ENCODE measurements at regions not wholly inside any gene's neighbourhood (a gene's known extent, or its start where the extent isn't known, plus 50 kb on each side); places are given as distances from the start of the nearest gene placed in this dataset.
"Not testable (repeated sequence)": the region's sequence is repeated elsewhere in the genome, so short reads cannot be mapped to it uniquely, and the experiment has no call there.

DNA sequence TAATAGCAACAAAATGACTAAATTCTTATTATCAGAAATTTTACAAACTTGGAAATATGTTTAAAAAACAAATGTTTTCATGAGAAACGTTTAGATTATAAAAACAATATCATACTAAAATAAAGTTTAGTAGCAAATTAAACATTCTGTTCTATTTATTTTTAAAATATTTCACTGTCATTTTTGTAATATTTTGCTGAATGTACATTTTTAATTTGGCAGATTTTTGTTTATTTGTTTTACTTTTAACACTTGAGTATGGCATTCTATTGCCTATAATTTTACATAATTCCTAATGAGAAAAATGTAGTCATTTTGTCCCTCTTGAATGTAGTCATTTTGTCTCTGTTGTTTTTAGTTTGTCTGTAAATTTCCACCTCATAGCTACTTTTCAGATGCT, 1400.2 kb downstream of the GRIK2 start:
- Mint-ChIP-seq H3K27me3 (no peaks in the 10 kb centered on the region), H3K4me3 (no peak overlapping the region), H3K36me3 (ENCODE audit: low read depth) (no peaks in the 10 kb centered on the region), H3K4me1 (no peaks in the 10 kb centered on the region), H3K27ac (no peak overlapping the region), H3K9me3 (no peaks in the 10 kb centered on the region)
- POLR2A ChIA-PET: no interaction called here
- no peak for DNase-seq
- CTCF ChIA-PET: no interaction called here

DNA sequence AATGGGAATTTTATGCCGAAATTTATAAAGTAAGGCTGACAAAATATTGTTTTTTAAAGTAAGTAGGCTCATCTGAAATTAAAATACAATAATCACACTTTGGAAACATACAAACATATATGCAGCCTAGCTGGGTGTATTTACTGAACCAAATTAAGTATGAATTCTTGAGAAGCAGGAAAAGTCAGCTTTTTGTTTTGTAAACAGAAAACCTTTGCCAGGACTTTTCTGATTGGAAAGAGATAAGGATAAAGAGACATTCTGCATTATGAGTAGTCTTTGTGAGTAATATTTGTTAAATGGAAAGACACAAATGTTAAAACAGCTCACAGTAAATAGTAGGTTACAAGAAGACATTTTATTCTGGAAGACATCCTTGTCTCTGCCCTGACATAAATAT, 1380.8 kb downstream of the GRIK2 start:
- ChIA-PET CTCF (no interaction called here), POLR2A (no interaction called here)
- Mint-ChIP-seq H3K36me3 (ENCODE audit: low read depth) (no peaks in the 10 kb centered on the region), H3K27me3 (no peaks in the 10 kb centered on the region), H3K4me3 (no peak overlapping the region), H3K9me3 (no peaks in the 10 kb centered on the region), H3K27ac (no peak overlapping the region), H3K4me1 (no peaks in the 10 kb centered on the region)
- no peak for DNase-seq

DNA sequence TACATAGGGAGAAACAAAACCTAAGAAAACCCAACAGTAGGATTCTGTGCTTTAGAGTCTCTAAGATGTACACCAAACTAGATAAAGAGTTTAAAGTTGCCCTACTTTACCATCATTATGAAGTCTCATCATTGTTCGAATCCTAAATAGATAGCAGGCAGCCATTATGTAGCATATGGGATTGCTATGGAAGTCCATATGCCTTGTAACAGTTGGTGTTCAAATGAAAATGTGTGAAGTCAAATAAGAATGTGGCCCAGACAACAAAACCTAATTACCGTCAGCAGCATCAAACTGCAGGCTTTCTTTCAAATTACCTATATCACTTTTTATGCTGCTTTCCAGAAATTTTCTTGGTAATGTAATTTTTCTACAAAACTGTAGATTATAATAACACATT, 1380.1 kb downstream of the GRIK2 start:
- no peak for DNase-seq
- no peaks in the 10 kb centered on the region for H3K27me3 Mint-ChIP-seq
- POLR2A ChIA-PET: no interaction called here
- no peak overlapping the region for H3K4me3 Mint-ChIP-seq
- no peaks in the 10 kb centered on the region for H3K36me3 Mint-ChIP-seq (ENCODE audit: low read depth)
- H3K4me1 Mint-ChIP-seq: no peaks in the 10 kb centered on the region
- CTCF ChIA-PET: no interaction called here
- no peaks in the 10 kb centered on the region for H3K9me3 Mint-ChIP-seq
- no peak overlapping the region for H3K27ac Mint-ChIP-seq

DNA sequence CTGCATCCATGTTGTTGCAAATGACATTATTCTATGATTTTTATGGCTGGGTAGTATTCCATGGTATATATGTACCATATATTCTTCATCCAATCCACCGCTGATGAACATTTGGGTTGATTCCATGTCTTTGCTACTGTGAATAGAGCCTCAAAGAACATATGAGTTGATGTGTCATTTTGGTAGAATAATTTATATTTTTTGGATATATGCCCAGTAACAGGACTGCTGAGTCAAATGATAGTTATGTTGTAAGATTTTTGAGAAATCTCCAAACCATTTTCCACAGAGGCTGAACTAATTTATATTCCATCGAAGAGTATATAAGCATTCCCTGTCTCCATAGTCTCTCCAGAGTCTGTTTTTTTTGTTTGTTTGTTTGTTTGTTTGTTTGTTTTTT, 1373.5 kb downstream of the GRIK2 start:
- H3K36me3 Mint-ChIP-seq (ENCODE audit: low read depth): no peaks in the 10 kb centered on the region
- no peak for DNase-seq
- ChIA-PET CTCF (no interaction called here), POLR2A (no interaction called here)
- no peaks in the 10 kb centered on the region for H3K27me3 Mint-ChIP-seq
- H3K27ac Mint-ChIP-seq: no peak overlapping the region
- H3K4me3 Mint-ChIP-seq: no peak overlapping the region
- H3K9me3 Mint-ChIP-seq: no peaks in the 10 kb centered on the region
- no peaks in the 10 kb centered on the region for H3K4me1 Mint-ChIP-seq

DNA sequence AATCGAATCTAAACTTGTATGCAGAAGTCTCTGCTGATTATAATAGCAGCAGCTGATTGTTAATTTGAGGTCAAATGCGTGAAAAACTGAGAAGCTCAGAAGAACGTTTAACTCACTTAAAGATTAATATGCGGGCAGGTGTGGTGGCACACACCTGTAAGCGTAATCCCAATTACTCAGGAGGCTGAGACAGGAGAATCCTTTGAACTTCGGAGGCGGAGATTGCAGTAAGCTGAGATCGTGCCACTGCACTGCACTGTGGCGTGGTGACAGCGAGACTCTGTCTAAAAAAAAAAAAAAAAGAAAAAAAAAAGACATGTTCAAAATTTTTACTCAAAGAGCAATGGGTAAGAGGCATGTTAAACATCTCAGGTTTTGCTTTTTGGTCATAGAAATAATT, 1370.8 kb downstream of the GRIK2 start:
- CTCF ChIA-PET: no interaction called here
- no peak overlapping the region for H3K27ac Mint-ChIP-seq
- no peak for DNase-seq
- H3K36me3 Mint-ChIP-seq (ENCODE audit: low read depth): no peaks in the 10 kb centered on the region
- H3K9me3 Mint-ChIP-seq: no peaks in the 10 kb centered on the region
- H3K4me3 Mint-ChIP-seq: no peak overlapping the region
- no peaks in the 10 kb centered on the region for H3K27me3 Mint-ChIP-seq
- POLR2A ChIA-PET: no interaction called here
- H3K4me1 Mint-ChIP-seq: no peaks in the 10 kb centered on the region

DNA sequence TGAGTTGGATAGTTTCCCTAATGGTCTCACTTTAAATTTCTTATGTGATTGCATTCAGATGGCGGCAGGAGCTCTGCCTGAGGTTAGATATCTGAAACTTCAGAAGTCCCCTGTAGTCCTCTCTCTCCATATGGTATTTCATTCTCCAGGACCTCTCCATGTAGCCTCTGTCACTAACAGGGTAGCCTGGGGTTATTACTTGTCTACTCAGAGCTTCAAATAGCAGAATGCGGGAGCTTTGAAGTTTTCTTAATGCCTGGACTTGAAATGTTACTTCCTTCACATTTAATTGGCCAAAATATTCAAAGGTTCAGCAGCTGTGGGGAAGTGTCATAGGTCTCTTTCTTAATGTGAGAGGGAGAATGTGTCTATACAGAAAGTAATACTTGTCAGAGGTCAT, 1370.4 kb downstream of the GRIK2 start:
- Mint-ChIP-seq H3K4me1 (no peaks in the 10 kb centered on the region), H3K4me3 (no peak overlapping the region)
- CTCF ChIA-PET: no interaction called here

DNA sequence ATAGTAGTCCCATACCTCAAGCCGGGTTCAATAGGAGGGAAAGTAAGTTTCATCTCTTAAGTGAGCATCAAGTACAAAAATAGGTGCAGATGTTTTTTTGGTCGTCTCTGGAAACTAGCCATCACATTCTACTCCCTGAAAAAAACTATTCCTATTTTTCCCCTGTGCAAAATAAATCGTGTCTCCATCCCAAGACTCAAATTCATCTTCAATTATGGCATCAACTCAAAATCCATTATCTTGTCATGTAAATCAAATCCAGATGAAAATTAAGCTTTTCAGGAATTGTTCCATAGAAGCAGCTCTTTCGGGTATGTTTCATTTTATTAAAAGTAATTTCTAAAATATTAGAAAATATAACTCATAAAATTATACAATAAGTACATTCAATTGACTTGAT, 1368.4 kb downstream of the GRIK2 start:
- no peaks in the 10 kb centered on the region for H3K36me3 Mint-ChIP-seq (ENCODE audit: low read depth)
- H3K9me3 Mint-ChIP-seq: no peaks in the 10 kb centered on the region
- no peaks in the 10 kb centered on the region for H3K4me1 Mint-ChIP-seq
- H3K27me3 Mint-ChIP-seq: no peaks in the 10 kb centered on the region
- DNase-seq: no peak
- ChIA-PET POLR2A (no interaction called here), CTCF (no interaction called here)
- no peak overlapping the region for H3K4me3 Mint-ChIP-seq
- no peak overlapping the region for H3K27ac Mint-ChIP-seq

More for the DNA sequence above, 1370.4 kb downstream of the GRIK2 start:
- no peaks in the 10 kb centered on the region for H3K27me3 Mint-ChIP-seq
- no peaks in the 10 kb centered on the region for H3K9me3 Mint-ChIP-seq
- POLR2A ChIA-PET: no interaction called here
- no peak overlapping the region for H3K27ac Mint-ChIP-seq
- no peak for DNase-seq
- no peaks in the 10 kb centered on the region for H3K36me3 Mint-ChIP-seq (ENCODE audit: low read depth)

DNA sequence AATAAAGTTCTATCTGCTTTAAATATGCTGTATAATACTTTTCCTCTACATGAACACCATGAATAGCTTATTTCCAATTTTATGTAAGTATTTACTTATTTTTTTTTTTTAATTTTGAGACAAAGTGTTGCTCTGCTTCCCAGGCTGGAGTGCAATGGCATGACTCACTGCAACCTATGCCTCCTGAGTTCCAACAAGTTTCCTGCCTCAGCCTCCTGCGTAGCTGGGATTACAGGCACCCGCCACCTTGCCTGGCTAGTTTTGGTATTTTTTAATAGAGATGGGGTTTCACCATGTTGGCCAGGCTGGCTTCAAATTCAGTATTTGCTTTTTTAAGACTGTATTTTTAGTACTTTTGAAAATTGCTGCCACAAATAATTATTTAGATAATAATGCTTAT, 1365.9 kb downstream of the GRIK2 start:
- H3K4me3 Mint-ChIP-seq: no peak overlapping the region
- H3K4me1 Mint-ChIP-seq: no peaks in the 10 kb centered on the region

DNA sequence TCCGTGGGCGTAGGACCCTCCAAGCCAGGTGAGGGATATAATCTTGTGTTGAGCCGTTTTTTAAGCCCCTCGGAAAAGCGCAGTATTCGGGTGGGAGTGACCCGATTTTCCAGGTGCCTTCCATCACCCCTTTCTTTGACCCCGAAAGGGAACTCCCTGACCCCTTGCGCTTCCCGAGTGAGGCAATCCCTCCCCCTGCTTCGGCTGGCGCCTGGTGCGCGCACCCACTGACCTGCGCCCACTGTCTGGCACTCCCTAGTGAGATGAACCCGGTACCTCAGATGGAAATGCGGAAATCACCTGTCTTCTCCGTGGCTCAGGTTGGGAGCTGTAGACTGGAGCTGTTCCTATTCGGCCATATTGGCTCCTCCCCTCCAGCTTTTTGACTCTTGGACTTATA, 1365.0 kb downstream of the GRIK2 start:
- H3K4me1 Mint-ChIP-seq; H3K27me3 Mint-ChIP-seq; H3K9me3 Mint-ChIP-seq; H3K4me3 Mint-ChIP-seq; DNase-seq; POLR2A ChIA-PET; CTCF ChIA-PET; H3K27ac Mint-ChIP-seq; H3K36me3 Mint-ChIP-seq (ENCODE audit: low read depth): not testable (repeated sequence)

More for the DNA sequence above, 1365.9 kb downstream of the GRIK2 start:
- H3K27me3 Mint-ChIP-seq: no peaks in the 10 kb centered on the region
- H3K36me3 Mint-ChIP-seq (ENCODE audit: low read depth): no peaks in the 10 kb centered on the region
- no peak for DNase-seq
- no peaks in the 10 kb centered on the region for H3K9me3 Mint-ChIP-seq
- ChIA-PET POLR2A (no interaction called here), CTCF (no interaction called here)
- no peak overlapping the region for H3K27ac Mint-ChIP-seq

DNA sequence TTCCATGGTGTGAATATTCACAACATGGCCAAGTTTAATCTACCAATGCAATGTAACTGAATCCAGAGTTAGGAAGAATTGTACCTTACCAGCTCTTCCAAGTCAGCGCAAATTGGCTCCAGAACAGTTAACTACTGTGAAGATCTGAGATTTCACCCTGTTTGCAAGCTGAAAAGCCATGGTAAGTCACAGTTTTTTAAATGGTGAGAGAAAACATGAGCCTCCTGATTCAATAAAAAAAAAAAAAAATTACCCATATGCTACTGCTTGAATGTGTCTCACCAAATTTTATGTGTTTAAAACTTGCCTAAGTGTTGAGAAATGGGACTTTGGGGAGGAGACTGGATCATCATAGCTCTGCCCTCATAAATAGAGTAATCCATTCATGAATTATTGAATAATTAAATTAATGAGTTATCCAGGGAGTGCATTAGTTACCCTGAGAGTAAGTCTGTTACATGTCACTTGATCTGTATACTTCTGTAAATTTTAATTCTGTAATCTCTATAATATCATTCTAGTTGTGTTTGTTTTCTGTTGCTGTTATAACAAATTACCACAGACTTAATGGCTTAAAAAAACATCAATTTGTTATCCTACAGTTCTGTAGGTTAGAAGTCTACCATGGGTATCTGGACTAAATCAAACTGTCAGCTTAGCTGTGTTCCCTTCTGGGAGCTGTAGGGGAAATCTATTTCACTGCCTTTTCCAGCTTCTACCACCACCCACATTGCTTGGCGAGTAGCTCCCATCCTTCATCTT, 1355.9 kb downstream of the GRIK2 start:
- H3K36me3 Mint-ChIP-seq (ENCODE audit: low read depth): no peaks in the 10 kb centered on the region
- ChIA-PET POLR2A (interaction anchor here (0.7 kb wide), 1 partner anchor 902 kb away, joined by 3 read pairs; no protein-coding TSS in a partner anchor), CTCF (interaction anchor here (0.7 kb wide), 1 partner anchor 72 kb away, joined by 4 read pairs; no protein-coding TSS in a partner anchor)
- no peak overlapping the region for H3K27ac Mint-ChIP-seq
- H3K4me3 Mint-ChIP-seq: no peak overlapping the region
- H3K27me3 Mint-ChIP-seq: no peaks in the 10 kb centered on the region
- H3K4me1 Mint-ChIP-seq: no peaks in the 10 kb centered on the region
- H3K9me3 Mint-ChIP-seq: peaks cover 2% of the 10 kb centered on the region
- DNase-seq: no peak

DNA sequence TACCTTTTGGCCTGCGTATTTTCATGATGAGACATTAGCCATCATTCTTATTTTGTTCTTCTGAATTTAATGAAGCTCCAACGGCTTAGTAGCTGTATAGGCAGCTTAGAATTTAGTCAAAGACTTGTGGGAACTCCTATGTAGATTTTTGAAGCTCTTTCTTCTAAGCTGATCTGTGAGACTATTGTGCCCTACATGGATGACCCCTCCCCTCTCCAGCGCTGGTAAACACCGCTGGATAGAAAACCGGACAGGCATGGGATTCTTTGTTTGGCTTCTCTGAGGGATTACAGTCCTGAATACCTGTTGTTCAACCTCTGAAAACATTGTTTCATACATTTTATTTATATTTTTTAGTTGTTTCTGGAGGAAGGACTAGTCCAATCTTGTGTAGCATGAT, 1353.4 kb downstream of the GRIK2 start:
- ChIA-PET POLR2A (no interaction called here), CTCF (no interaction called here)
- Mint-ChIP-seq H3K9me3 (no peaks in the 10 kb centered on the region), H3K27ac (no peak overlapping the region), H3K36me3 (ENCODE audit: low read depth) (no peaks in the 10 kb centered on the region), H3K27me3 (no peaks in the 10 kb centered on the region), H3K4me3 (no peak overlapping the region), H3K4me1 (no peaks in the 10 kb centered on the region)
- no peak for DNase-seq

DNA sequence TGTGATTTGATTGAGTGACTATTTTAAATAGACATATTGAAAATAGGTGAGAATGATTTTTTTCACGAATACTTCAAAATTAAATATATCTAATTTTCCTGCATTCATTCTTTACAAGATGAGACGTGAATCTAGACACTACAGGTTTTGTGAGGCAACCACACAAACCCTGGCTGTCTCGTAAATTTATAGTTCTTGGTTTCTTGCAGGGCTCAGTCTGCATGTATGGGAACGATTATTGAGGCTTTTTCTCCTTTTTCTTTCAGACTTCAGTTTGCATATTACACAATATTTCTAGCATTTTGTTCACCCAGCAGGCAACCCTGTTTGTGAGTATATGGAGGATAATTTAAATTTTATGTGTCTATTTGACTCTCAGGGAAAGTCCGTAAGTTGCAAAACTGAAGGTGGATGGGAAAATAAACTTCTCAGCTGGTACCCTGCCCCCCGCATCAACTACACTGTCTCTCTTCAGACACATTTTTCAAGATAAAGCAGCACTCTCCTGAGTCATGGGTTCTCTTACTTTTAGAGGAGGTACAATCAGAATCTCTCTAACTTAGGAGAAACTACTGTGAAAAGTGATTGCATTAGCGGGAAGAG, 1349.3 kb downstream of the GRIK2 start:
- no peaks in the 10 kb centered on the region for H3K9me3 Mint-ChIP-seq
- no peaks in the 10 kb centered on the region for H3K4me1 Mint-ChIP-seq
- H3K27ac Mint-ChIP-seq: no peak overlapping the region
- ChIA-PET POLR2A (no interaction called here), CTCF (no interaction called here)
- no peak overlapping the region for H3K4me3 Mint-ChIP-seq
- H3K36me3 Mint-ChIP-seq (ENCODE audit: low read depth): no peaks in the 10 kb centered on the region
- no peaks in the 10 kb centered on the region for H3K27me3 Mint-ChIP-seq
- DNase-seq: no peak

DNA sequence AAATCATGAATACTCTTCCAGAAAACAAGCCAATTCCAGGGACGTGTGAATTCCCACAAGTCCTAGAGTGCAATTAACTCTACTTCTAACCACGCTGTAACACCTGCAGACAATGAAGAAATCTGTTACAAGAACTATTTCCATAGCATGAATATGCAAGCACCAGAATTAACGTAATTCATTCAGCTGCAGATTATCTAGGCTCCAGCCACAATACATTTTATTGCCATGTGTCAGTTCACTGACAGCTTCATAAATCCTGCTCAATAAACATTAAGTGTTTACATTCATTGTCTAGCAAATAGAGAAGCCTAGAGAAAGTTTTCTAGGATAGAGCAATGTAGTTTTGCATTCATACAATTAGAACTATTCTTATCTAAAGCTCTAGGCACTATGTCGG, 1348.5 kb downstream of the GRIK2 start:
- no peak for DNase-seq
- Mint-ChIP-seq H3K9me3 (no peaks in the 10 kb centered on the region), H3K27ac (no peak overlapping the region), H3K4me3 (no peak overlapping the region), H3K4me1 (no peaks in the 10 kb centered on the region), H3K27me3 (no peaks in the 10 kb centered on the region), H3K36me3 (ENCODE audit: low read depth) (no peaks in the 10 kb centered on the region)
- ChIA-PET CTCF (no interaction called here), POLR2A (no interaction called here)

DNA sequence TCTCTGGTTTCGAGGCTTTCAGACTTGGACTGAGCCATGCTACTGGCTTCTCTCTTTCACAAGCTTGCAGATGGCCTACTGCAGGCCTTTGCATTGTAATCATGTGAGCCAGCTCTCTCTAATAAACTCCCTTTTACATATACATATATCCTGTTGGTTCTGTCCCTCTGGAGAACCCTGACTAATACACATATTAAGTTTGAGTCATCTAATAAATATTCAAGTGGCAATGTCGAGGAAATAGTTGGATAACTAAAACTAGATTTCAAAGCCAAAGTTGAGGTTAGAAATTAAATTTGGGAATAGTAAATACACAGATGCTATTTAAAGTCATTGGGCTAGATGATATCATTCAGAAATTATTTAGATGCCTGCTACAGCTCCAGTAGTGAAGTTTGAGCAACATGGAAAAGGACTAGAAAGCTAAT, 1343.4 kb downstream of the GRIK2 start:
- no peak for DNase-seq
- Mint-ChIP-seq H3K9me3 (peaks cover 2% of the 10 kb centered on the region), H3K4me1 (no peaks in the 10 kb centered on the region), H3K36me3 (ENCODE audit: low read depth) (no peaks in the 10 kb centered on the region), H3K27ac (no peak overlapping the region), H3K4me3 (no peak overlapping the region), H3K27me3 (no peaks in the 10 kb centered on the region)
- CTCF ChIA-PET: no interaction called here
- POLR2A ChIA-PET: no interaction called here

Data from activated CD4-positive, alpha-beta memory T cell treated with anti-CD3 and anti-CD28 coated beads, Interleukin-2, amount 10 ng/mL, durations not matched to agents 7 days and 5 days (primary cell).